ENCODE measurements at regions not wholly inside any gene's neighbourhood (a gene's known extent, or its start where the extent isn't known, plus 50 kb on each side); places are given as distances from the start of the nearest gene placed in this dataset.

- DNase-seq (ENCODE audit: low read depth in 2 of 2): no peak
- no peak overlapping the region for H3K4me3 ChIP-seq (replicated peaks in 1 of 2; ENCODE audit: low read depth in 2 of 2, low read length in 2 of 2)
- TF ChIP-seq CTCF (IDR thresholded peaks at IDR 0.05; ENCODE audit: low read depth, low read length): no peak
Observed at GRCh38 chr2:241943209-241943850, 73.8 kb downstream of the RTP5 start.

- TF ChIP-seq CTCF (IDR thresholded peaks at IDR 0.05; ENCODE audit: low read depth, low read length): no peak
- no peak for DNase-seq (ENCODE audit: low read depth in 2 of 2)
- no peak overlapping the region for H3K4me3 ChIP-seq (replicated peaks in 1 of 2; ENCODE audit: low read depth in 2 of 2, low read length in 2 of 2)
Observed at GRCh38 chr2:241943961-241944575, 74.5 kb downstream of the RTP5 start.

- TF ChIP-seq CTCF (IDR thresholded peaks at IDR 0.05; ENCODE audit: low read depth, low read length): no peak
- H3K4me3 ChIP-seq (replicated peaks in 1 of 2; ENCODE audit: low read depth in 2 of 2, low read length in 2 of 2): no peak overlapping the region
- DNase-seq (ENCODE audit: low read depth in 2 of 2): no peak
Observed at GRCh38 chr2:241944821-241945220, 75.3 kb downstream of the RTP5 start.

GRCh38 chr2:241945311-241945710 is 75.8 kb downstream of the RTP5 start:
- TF ChIP-seq CTCF (IDR thresholded peaks at IDR 0.05; ENCODE audit: low read depth, low read length): no peak
- H3K4me3 ChIP-seq (replicated peaks in 1 of 2; ENCODE audit: low read depth in 2 of 2, low read length in 2 of 2): no peak overlapping the region
- no peak for DNase-seq (ENCODE audit: low read depth in 2 of 2)

GRCh38 chr2:241945803-241946202 is 76.3 kb downstream of the RTP5 start:
- DNase-seq (ENCODE audit: low read depth in 2 of 2): no peak
- no peak for TF ChIP-seq CTCF (IDR thresholded peaks at IDR 0.05; ENCODE audit: low read depth, low read length)
- H3K4me3 ChIP-seq (replicated peaks in 1 of 2; ENCODE audit: low read depth in 2 of 2, low read length in 2 of 2): no peak overlapping the region

GRCh38 chr2:241946306-241947003 is 76.9 kb downstream of the RTP5 start:
- DNase-seq (ENCODE audit: low read depth in 2 of 2): no peak
- TF ChIP-seq CTCF (IDR thresholded peaks at IDR 0.05; ENCODE audit: low read depth, low read length): no peak
- H3K4me3 ChIP-seq (replicated peaks in 1 of 2; ENCODE audit: low read depth in 2 of 2, low read length in 2 of 2): no peak overlapping the region

Measured in cardiac fibroblast (primary cell).